HFF-Myc (cell line): ENCODE measurements at regions not wholly inside any gene's neighbourhood (a gene's known extent, or its start where the extent isn't known, plus 50 kb on each side); places are given as distances from the start of the nearest gene placed in this dataset.

Experiments used
- DNase-seq: peaks from one replicate; pipeline ENCODE4 v3.0.0-alpha.2; 2011; ENCODE audit warnings: low read depth; ENCODE audit errors: extremely low read depth
- H3K4me3 ChIP-seq: replicated peaks from 2 replicates; pipeline ENCODE4 v1.5.1; 2011; ENCODE audit warnings: low read depth, mild to moderate bottlenecking, control low read depth, low read length
- CTCF ChIP-seq: IDR thresholded peaks from 2 replicates; pipeline ENCODE4 v1.5.1; 2012; ENCODE audit warnings: mild to moderate bottlenecking, low read depth, low read length, control low read depth; ENCODE audit errors: missing control alignments

- no peak for DNase-seq
- no peak overlapping the region for H3K4me3 ChIP-seq
- no peak for TF ChIP-seq CTCF
Observed at GRCh38 chr5:93346301-93346700, 234.7 kb downstream of the NR2F1-AS1 start.

GRCh38 chr5:93343570-93343969, 237.4 kb downstream of the NR2F1-AS1 start:
- no peak for DNase-seq
- H3K4me3 ChIP-seq = no peak overlapping the region
- no peak for TF ChIP-seq CTCF

- no peak for DNase-seq
- no peak overlapping the region for H3K4me3 ChIP-seq
- TF ChIP-seq CTCF = no peak
Observed at GRCh38 chr5:93342563-93343061, 238.4 kb downstream of the NR2F1-AS1 start.

- no peak overlapping the region for H3K4me3 ChIP-seq
- TF ChIP-seq CTCF = no peak
- DNase-seq = no peak
Observed at GRCh38 chr5:93340881-93341280, 240.1 kb downstream of the NR2F1-AS1 start.

GRCh38 chr5:93337138-93337537, 243.9 kb downstream of the NR2F1-AS1 start:
- no peak overlapping the region for H3K4me3 ChIP-seq
- no peak for DNase-seq
- no peak for TF ChIP-seq CTCF

- no peak overlapping the region for H3K4me3 ChIP-seq
- TF ChIP-seq CTCF = no peak
- no peak for DNase-seq
Observed at GRCh38 chr5:93336330-93337110, 244.5 kb downstream of the NR2F1-AS1 start.
